Frontal cortex (tissue), 3 donors: ENCODE measurements at regions not wholly inside any gene's neighbourhood (a gene's known extent, or its start where the extent isn't known, plus 50 kb on each side); places are given as distances from the start of the nearest gene placed in this dataset.

Source experiments
- DNase-seq, 2 donors: peaks; one replicate each; pipeline ENCODE4 v3.0.0; 2012; ENCODE audit warnings: low spot score in 2 of 2
- FAIRE-seq: peaks from 2 replicates; lab custom pipeline; 2012; peaks lifted over from hg19 to GRCh38; lab: Jason Lieb, UNC
- donor health status: control.
- donor health status: control.
- donor health status: control.

DNA sequence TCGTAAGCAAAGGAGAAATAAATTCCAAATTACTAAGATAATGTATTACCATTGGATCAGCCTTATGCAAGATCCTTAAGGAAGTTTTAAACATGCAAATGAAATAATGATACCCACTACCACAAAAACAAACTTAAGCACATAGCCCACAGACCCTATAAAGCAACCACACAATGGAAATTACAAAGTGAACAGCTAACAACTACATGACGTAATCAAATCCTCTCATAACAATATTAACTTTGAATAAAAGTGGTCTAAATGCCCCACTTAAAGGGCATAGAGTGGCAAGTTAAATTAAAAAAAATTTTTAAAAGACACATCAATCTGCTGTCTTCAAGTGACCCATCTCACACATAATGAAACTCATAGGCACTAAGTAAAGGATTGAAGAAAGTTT lies 397.3 kb upstream of the SEMA3A start:
- DNase-seq (no peak), FAIRE-seq (no peak)

DNA sequence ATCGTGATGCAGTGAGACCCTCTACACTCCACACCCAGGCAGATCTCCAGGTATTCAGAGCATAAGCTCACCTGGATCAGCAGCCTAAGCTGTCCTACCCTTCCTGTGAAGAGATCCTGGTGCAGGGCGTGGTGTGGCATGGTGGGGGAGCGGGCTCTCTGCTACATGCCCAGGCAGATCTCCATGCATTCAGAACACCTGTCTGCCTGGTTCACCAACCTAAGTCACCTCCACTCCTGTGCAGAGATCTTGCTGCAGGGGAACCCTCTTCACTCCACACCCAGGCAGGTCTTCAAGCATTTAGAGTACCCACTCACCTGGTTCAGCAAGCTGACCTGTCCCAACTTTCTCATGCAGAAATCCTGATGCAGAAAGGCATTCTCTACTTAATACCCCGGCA lies 394.4 kb upstream of the SEMA3A start:
- no peak for FAIRE-seq
- DNase-seq = no peak

DNA sequence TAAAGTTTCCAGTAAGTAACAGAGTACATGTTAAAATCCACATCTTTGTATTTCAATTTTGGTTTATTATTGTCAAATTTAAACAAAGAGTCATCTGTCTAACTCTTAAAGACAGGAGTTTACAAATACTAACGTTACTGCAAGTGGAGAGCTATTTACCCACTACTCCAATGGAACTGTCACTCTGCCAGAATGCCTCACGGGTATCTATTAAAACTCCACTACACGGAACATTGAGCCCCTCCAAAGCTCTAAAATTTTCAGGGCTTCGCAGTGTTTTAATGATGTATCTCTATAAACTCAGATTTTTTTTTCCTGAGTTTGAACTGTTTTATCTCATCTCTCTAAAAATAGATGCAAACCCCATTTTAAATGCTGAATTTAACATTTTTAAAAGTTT lies 388.7 kb upstream of the SEMA3A start:
- DNase-seq (no peak), FAIRE-seq (no peak)

DNA sequence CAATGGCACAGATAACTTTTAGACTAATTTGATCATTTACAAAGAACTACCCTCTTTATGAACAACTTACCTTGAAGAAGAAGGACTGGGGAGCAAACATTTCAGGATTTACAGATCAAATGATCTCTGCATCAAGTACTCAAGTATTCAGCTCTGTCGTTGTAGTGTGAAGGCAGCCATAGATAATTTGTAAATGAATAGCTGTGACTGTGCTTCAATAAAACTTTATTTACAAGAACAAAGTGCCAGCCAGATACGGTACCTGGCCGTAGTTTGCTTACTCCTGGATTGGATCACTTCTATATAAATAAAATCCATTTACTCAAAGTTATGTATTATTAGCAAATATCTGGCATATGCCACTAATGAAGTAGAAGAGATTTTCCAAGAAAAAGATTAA lies 388.2 kb upstream of the SEMA3A start:
- FAIRE-seq = no peak
- DNase-seq = no peak

DNA sequence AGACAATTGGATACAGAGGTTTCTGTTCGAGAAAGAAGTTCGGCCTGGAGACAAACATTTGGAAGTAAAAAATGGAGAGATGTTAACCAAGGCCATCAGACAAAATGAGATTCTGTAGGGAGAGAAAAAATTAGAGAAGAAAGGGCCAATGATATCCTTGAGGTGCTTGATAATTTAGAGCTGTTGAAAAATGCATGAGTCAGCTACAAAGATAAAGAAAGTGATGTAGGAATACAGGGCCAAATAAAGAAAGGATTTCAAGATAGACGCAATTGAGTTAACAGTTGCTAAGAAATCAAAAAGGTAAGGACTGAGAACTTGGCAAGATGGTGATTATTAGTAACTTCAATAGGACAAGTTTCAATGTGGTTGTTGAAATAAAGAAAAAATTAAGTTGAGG lies 384.2 kb upstream of the SEMA3A start:
- FAIRE-seq (no peak), DNase-seq (no peak)

DNA sequence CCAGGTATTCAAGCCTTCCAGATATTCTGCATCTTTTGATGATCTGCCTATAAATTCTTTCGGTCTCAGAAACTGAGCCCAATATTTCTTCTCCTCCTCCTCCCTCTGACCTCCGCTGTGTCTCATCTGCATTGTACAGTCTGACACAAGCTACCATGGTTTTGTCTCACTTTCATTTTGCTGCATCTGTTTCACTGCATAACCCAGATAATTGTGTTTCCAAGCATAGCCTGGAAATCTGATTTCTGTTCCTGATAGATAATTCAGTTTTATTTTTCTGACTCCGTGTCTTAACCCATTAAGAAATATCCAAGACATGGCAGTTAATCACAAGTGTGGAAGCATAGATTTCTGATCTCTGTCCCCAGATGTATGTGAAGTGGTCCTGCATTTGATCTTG lies 374.2 kb upstream of the SEMA3A start:
- DNase-seq (no peak), FAIRE-seq (no peak)

DNA sequence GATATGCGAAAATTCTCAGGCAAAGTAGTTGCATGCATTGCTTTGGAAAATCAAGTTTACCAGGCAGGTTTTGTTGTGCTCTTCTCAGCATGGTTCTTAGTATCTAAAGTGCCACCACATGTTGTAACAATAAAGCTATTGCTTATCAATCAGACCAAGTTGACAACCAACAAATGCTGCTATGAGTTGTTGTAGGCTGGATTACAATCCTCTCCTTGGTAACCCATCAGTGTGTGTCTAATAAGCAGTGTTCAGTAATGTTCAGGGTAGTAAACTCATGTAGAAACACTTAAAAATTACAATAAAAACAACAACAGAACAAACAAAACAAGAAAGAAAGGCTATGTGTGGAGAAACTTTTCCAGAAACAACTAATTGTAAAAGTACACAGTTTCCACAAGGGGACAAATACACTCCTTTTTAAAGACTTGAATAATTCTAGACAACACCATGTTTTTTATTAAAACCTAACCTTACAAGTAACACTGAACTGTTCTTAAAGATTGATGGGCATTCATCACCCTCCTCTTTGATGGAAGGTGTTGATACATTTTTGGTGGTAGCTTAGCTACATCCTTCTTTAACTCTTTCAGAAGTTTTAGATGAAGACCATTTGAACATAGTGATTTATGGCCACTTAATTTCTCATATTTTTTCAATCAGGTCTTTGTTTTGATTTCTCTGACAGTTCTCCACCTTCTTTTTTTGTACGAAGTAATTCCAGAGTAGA lies 370.9 kb upstream of the SEMA3A start:
- FAIRE-seq (no peak), DNase-seq (no peak)

DNA sequence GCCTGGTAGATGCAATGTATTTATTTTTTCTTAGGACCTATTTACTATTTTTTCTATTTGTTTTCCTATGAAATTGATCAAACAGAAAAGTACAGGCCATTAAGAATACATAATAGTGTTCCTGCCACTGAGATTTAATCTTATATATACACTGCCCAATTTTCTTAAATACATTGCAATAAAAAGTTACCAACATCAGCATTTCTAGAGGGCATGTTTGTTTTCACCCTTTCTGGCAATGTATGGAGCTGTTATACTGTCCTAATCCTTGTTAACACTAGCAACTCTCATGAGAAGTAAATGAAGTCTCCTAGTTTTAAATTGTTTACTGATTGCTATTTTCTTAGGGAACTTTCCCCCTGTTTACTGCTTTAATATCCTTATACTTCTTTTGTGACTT lies 359.1 kb upstream of the SEMA3A start:
- DNase-seq (no peak), FAIRE-seq (no peak)

DNA sequence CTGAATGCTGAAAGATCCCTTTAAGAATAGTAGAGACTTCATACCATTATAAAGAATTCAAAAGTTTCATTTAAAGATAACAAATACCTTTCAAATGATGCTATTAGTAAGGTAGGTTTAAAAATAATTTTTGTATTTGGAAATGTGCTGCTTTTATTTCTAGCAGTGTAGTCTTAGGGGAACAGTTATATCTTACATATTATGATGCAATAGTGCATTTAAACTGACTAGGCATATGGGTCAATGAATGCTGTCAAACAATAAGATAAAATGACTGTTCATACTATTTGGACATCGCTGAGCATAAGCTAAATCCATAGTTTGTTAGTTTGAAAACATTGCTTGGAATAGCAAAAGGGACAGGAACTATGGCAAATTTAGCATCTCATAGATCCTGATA lies 354.8 kb upstream of the SEMA3A start:
- no peak for DNase-seq
- FAIRE-seq = no peak

DNA sequence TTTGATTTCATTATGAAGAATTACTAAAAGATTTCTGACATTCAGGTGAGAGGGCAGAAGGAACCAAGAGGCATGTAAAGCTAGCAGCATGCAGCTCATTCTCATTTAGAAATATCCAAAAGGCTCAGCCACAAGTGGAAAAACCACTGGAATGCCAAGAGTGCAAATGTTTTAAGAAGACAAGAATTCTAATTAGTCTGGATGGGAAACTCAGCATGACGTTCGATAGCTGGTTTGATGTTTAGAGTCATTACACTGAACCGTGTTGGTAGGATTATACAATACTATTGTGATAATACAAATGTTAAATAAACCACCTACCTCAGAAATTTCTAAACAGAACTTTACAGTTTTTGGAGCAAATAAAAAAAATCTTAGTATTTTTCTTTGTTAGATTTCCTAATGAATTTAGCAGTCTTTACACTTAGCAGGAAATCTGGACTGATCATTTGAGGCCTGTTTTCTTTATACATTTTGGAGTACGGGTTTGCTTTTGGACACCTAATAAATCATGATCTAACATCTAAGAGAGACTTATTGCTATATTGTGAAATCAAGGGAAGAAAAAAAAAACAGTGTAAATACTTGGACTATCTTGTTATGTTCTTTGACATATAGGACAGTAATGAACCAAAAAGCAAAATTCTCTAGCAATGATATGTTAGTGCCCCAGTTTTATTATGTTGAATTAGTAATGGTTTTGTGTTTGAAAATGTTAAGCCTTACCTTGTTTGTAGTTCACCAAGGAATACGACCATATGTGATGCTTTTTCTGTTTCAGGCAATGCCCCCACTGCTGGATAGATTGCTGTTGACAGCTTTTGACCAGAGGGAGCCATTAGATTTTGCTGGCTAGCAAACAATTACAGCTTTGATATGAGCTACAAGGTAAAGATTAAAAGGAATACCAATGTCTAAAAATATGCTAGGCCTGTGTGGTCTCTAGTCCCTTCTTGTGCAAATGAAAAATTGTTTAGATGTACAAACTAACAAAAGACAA lies 354.1 kb upstream of the SEMA3A start:
- DNase-seq (no peak), FAIRE-seq (no peak)

DNA sequence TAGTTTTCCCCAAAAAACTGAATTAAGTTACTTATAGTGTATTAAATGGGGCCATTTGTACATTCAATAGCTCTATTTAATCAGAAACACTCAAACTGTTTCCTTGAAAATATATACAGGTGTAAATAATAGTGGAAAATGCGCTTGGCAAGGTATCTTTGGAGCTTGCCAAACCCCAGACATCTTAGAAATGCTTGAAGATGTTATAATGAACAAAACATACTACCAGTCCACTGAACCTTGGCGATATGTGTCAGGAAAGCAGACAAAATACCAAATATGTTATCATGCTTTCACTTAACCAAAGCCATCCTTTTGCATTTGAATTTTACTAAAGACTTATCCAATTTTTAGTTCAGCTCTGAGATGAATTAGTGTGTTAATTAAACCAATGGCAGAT lies 352.7 kb upstream of the SEMA3A start:
- no peak for FAIRE-seq
- DNase-seq = no peak

DNA sequence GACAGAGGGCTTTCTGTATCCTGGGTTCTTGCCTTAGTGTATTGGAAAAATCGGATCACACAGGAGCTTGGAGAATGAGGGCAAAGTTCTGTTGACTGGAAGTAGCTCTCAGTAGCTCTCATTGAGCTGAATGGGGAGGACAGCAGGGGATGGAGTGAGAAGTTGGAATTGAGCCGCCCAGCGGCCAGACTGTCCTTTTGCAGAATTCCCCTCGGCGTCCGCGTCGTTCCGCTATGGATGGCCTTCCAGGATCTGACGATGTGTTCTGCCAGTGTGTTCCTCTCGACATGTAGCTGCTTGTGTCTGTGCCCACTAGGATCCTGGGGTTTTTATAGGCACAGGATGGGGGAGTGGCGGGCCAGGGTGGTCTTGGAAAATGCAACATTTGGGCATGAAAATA lies 351.8 kb upstream of the SEMA3A start:
- FAIRE-seq (no peak), DNase-seq (no peak)

DNA sequence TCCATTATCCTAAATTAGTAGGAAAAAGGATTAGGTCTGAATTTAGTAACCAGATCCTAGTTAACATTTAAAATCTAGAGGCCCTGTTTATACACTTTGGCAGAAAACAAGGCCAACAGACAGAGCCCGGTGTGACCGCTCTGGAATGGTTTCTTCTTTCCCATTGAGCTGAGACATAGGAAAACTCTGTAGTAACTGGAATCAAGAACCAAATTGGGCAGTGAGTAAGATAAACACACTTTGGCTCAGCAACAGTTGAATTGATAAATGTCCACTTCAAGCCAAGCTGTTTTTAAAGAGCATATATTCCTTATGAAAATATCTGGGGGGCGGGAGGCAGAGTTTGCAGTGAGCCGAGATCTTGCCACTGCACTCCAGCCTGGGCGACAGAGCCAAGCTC lies 343.7 kb upstream of the SEMA3A start:
- FAIRE-seq (no peak), DNase-seq (no peak)

DNA sequence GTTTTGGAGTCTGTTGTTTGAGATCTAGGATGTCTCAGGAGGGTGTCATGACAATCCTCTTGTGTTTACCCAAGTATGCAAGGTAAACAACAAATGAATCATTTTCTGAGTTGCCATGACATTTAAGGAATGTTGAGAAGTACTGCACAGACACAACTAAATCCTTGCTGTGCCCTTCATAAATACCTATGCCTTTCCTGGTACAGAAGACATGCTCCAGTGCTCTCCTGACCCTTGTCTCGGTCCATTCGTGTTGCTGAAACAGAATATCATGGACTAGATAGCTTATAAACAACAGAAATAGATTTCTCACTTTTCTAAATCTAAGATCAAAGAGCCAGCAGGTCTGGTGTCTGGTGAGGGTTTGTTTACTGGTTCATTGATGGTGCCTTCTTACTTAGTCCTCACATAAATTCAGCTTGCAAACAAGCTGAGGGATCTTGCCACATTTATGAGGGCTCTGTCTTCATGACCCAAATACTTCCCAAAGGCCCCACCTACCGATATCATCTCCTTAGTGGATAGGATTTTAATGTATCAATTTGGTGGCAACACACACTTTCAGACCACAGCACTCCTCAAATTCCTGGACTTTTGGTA lies 341.8 kb upstream of the SEMA3A start:
- no peak for FAIRE-seq
- no peak for DNase-seq

DNA sequence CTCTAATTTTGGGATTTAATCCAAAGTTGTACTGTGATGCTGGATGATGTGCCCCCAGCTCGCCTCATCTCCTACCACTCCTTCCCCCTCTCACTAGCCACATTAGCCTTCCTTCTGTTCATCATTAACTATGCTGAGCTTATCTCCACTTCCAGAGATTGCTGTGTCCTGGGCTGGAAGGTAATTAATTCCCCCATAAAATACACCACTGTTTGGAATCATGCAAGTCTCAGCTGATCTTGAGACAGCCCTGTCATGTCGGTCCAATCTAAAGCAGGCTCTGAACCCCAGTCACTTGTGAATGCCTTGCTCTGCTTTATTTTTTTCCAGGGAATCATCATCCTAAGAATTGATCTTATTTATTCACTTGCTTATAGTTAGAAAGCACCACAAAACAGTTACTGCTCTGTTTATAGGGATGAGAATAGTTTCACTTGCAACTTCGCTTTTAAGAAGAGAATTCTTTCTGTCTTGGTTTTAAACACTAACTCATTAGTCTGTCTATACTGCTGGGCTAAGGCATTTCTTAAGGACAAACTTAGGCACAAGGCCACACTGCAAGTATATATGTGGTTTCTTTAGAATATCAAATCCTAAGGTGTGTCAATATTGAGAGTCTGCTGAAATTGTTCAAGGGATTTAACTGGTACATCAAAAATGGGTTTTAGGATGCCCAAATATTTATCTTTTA lies 341.1 kb upstream of the SEMA3A start:
- no peak for DNase-seq
- FAIRE-seq = no peak

DNA sequence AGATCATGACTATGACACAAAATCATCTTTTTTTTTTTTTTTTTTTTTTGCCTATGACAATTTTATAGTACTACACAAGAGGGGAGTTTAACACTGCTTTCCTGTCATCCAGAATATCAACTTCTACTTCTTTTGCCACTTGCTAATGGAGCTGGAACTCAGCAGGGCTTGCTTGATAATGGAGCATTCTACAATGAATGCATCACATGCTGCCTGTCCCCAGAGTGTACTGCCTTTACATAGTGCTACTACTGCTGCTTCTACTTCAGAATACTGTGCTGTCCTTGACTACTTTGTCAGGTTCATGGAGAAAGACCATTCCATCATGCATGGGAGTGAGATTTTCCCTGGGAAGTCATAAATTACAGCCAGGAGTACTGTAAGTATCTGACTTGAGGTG lies 338.6 kb upstream of the SEMA3A start:
- FAIRE-seq (no peak), DNase-seq (no peak)

DNA sequence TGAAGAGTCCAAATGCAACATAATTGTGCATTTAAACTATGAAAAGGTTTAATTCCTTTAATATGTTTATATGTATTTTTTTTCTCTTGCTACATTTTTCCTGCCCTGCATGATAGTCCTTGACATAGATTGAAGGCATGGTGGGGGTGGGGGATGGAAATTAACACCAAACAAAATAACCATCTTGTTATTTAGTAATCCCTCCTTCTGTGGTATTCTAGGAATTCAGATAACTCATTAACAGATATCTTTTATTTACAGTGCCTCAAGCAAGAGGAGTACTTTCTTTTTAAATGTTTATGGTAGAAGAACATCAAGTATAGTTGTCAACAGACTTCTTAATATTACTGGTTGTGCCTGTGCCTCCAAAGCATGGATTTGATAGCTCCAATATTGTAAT lies 337.6 kb upstream of the SEMA3A start:
- no peak for DNase-seq
- FAIRE-seq = no peak

DNA sequence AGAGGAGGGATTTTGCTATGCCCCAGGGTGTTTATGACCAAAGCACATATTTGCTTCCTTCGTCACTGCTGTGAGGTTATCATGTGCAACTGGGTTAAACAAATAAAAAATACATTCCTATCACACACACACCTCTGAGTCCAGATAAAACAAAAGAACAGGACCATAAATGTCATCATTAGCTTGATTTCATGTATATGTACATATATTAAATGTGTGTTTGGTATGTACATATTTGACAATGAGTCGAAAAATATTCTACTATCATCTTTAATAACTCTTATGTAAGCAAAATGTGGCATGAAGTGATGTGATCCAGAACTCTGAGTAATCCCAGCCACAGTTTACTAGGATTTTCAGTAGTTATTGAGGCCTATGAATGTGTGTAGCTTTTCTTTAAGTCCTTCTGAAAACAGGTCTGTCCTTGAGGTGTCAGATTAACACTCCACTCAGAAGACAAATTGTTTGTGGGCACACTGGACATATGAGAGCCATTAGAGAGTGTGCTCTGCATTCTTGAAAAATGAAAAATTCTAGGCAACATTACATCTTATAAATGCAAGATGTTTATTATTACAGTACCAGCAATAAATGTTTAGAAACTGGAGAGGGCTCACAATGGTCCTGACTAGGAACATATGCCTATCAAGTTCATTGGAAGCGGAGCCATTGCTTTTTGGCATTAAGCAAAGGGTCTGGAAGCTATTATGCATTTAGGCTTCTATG lies 335.1 kb upstream of the SEMA3A start:
- no peak for FAIRE-seq
- DNase-seq = no peak

DNA sequence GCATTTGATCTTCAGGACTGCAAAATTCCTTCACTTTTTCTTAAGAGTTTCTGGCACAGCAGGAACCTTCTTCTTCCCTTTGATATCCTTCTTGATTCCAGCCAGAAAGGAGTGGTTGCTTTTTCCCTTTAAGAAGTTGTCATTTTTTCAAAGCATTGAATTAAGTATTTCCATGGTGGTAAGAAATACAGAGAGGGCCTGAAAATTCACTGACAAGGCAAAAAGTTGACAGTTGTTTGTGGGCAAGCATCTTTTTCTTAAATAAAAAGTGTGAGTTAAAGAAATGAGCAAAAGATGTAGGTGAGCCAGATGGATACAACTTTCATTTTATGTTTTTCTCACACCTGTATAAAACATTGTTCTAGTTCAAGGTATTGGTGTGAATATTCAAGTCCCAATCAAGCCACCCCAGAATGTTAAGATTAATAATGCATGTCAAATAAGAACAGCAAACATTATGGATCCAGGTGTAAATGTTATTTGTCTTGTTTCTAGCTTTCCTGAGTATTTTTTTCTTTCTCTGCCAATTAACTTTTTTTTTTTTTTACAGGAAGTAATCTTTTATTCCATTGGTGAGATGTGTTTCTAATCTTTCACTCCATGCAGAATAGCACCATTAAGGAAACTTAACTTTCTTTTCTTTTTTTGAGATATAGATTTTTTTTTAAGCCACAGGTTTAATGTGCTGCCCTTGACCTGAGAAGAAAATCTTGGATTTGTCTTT lies 334.3 kb upstream of the SEMA3A start:
- no peak for DNase-seq
- FAIRE-seq = no peak
